ENCODE measurements at regions not wholly inside any gene's neighbourhood (a gene's known extent, or its start where the extent isn't known, plus 50 kb on each side); places are given as distances from the start of the nearest gene placed in this dataset.

GRCh38 chr7:10237306-10237705 is 736.4 kb upstream of the PHF14 start:
- no peaks in the 10 kb centered on the region for H3K27me3 ChIP-seq (replicated peaks in 1 of 2; ENCODE audit: control insufficient read depth in 2 of 2, extremely low read depth in 1 of 2, insufficient read depth in 2 of 2, low read length in 1 of 2)
- ChIA-PET POLR2A (no interaction called here), CTCF (no interaction called here)
- no peak overlapping the region for H3K4me3 ChIP-seq (ENCODE audit: control insufficient read depth in 1 of 2, extremely low read depth in 1 of 2, low read length in 1 of 2)
- H3K4me1 ChIP-seq (ENCODE audit: control insufficient read depth in 1 of 2, extremely low read depth in 1 of 2, insufficient read depth in 2 of 2, low read length in 2 of 2), result no peaks in the 10 kb centered on the region
- Mint-ChIP-seq H3K36me3 (no peaks in the 10 kb centered on the region), H3K4me3 (no peak overlapping the region), H3K27ac (no peak overlapping the region), H3K9me3 (peaks cover 0 to 13% (median 4%) of the 10 kb centered on the region in 3 donors), H3K4me1 (no peaks in the 10 kb centered on the region), H3K27me3 (no peaks in the 10 kb centered on the region)
- ATAC-seq (replicated peaks in 1 of 4) (no peak), DNase-seq (no peak)
- H3K36me3 ChIP-seq (ENCODE audit: control insufficient read depth in 2 of 2, extremely low read depth in 1 of 2, insufficient read depth in 1 of 2, low read length in 1 of 2), result no peaks in the 10 kb centered on the region
- H3K9me3 ChIP-seq, result no peaks in the 10 kb centered on the region
- no CpG with 5 or more reads among the region's 2 CpGs for WGBS (ENCODE audit: insufficient coverage)
- H3K27ac ChIP-seq (ENCODE audit: low read length), result no peak overlapping the region

- no CpG with 5 or more reads among the region's 1 CpG for WGBS (ENCODE audit: insufficient coverage)
- Mint-ChIP-seq H3K9me3 (peaks cover 0 to 13% (median 4%) of the 10 kb centered on the region in 3 donors), H3K27ac (no peak overlapping the region), H3K27me3 (no peaks in the 10 kb centered on the region), H3K4me1 (no peaks in the 10 kb centered on the region), H3K4me3 (no peak overlapping the region), H3K36me3 (no peaks in the 10 kb centered on the region)
- no peak for DNase-seq
- Histone ChIP-seq H3K27me3 (replicated peaks in 1 of 2; ENCODE audit: control insufficient read depth in 2 of 2, extremely low read depth in 1 of 2, insufficient read depth in 2 of 2, low read length in 1 of 2) (no peaks in the 10 kb centered on the region), H3K36me3 (ENCODE audit: control insufficient read depth in 2 of 2, extremely low read depth in 1 of 2, insufficient read depth in 1 of 2, low read length in 1 of 2) (no peaks in the 10 kb centered on the region), H3K9me3 (no peaks in the 10 kb centered on the region), H3K27ac (ENCODE audit: low read length) (no peak overlapping the region), H3K4me3 (ENCODE audit: control insufficient read depth in 1 of 2, extremely low read depth in 1 of 2, low read length in 1 of 2) (no peak overlapping the region), H3K4me1 (ENCODE audit: control insufficient read depth in 1 of 2, extremely low read depth in 1 of 2, insufficient read depth in 2 of 2, low read length in 2 of 2) (no peaks in the 10 kb centered on the region)
- CTCF ChIA-PET, result no interaction called here
- POLR2A ChIA-PET, result no interaction called here
- ATAC-seq (replicated peaks in 1 of 4), result no peak
These were observed 735.0 kb upstream of the PHF14 start for GRCh38 chr7:10238641-10239040.

GRCh38 chr7:10239695-10240345 is 733.9 kb upstream of the PHF14 start:
- Mint-ChIP-seq H3K36me3 (no peaks in the 10 kb centered on the region), H3K27me3 (no peaks in the 10 kb centered on the region), H3K9me3 (peaks cover 0 to 13% (median 4%) of the 10 kb centered on the region in 3 donors), H3K4me1 (no peaks in the 10 kb centered on the region), H3K4me3 (no peak overlapping the region), H3K27ac (no peak overlapping the region)
- no peaks in the 10 kb centered on the region for H3K9me3 ChIP-seq
- H3K4me3 ChIP-seq (ENCODE audit: control insufficient read depth in 1 of 2, extremely low read depth in 1 of 2, low read length in 1 of 2), result no peak overlapping the region
- no peaks in the 10 kb centered on the region for H3K27me3 ChIP-seq (replicated peaks in 1 of 2; ENCODE audit: control insufficient read depth in 2 of 2, extremely low read depth in 1 of 2, insufficient read depth in 2 of 2, low read length in 1 of 2)
- CTCF ChIA-PET, result no interaction called here
- DNase-seq (no peak), ATAC-seq (replicated peaks in 1 of 4) (no peak)
- H3K27ac ChIP-seq (ENCODE audit: low read length), result no peak overlapping the region
- 81% methylated on average over 2 of the region's 3 CpGs for WGBS (ENCODE audit: insufficient coverage)
- POLR2A ChIA-PET, result no interaction called here
- no peaks in the 10 kb centered on the region for H3K4me1 ChIP-seq (ENCODE audit: control insufficient read depth in 1 of 2, extremely low read depth in 1 of 2, insufficient read depth in 2 of 2, low read length in 2 of 2)
- no peaks in the 10 kb centered on the region for H3K36me3 ChIP-seq (ENCODE audit: control insufficient read depth in 2 of 2, extremely low read depth in 1 of 2, insufficient read depth in 1 of 2, low read length in 1 of 2)

- H3K27ac ChIP-seq (ENCODE audit: low read length), result no peak overlapping the region
- no peak overlapping the region for H3K4me3 ChIP-seq (ENCODE audit: control insufficient read depth in 1 of 2, extremely low read depth in 1 of 2, low read length in 1 of 2)
- H3K27me3 ChIP-seq (replicated peaks in 1 of 2; ENCODE audit: control insufficient read depth in 2 of 2, extremely low read depth in 1 of 2, insufficient read depth in 2 of 2, low read length in 1 of 2), result peaks cover 0 to 5% of the 10 kb centered on the region in 2 experiments
- no peaks in the 10 kb centered on the region for H3K4me1 ChIP-seq (ENCODE audit: control insufficient read depth in 1 of 2, extremely low read depth in 1 of 2, insufficient read depth in 2 of 2, low read length in 2 of 2)
- CTCF ChIA-PET, result interaction anchor here in 1 of 2 donors (0.6 kb wide), 1 partner anchor 40 kb away, joined by 7 read pairs; no protein-coding TSS in a partner anchor
- Mint-ChIP-seq H3K27ac (no peak overlapping the region), H3K36me3 (no peaks in the 10 kb centered on the region), H3K4me3 (no peak overlapping the region), H3K4me1 (no peaks in the 10 kb centered on the region), H3K27me3 (no peaks in the 10 kb centered on the region), H3K9me3 (peaks cover 12 to 22% (median 15%) of the 10 kb centered on the region in 3 donors)
- no peaks in the 10 kb centered on the region for H3K36me3 ChIP-seq (ENCODE audit: control insufficient read depth in 2 of 2, extremely low read depth in 1 of 2, insufficient read depth in 1 of 2, low read length in 1 of 2)
- H3K9me3 ChIP-seq, result no peaks in the 10 kb centered on the region
- POLR2A ChIA-PET, result no interaction called here
- ATAC-seq (replicated peaks in 1 of 4) (no peak), DNase-seq (no peak)
These were observed 728.3 kb upstream of the PHF14 start for GRCh38 chr7:10245406-10245805.

- Mint-ChIP-seq H3K4me1 (no peaks in the 10 kb centered on the region), H3K27ac (no peak overlapping the region), H3K9me3 (peaks cover 5 to 18% (median 7%) of the 10 kb centered on the region in 3 donors), H3K36me3 (no peaks in the 10 kb centered on the region), H3K4me3 (no peak overlapping the region), H3K27me3 (no peaks in the 10 kb centered on the region)
- no peak overlapping the region for H3K4me3 ChIP-seq (ENCODE audit: control insufficient read depth in 1 of 2, extremely low read depth in 1 of 2, low read length in 1 of 2)
- no peaks in the 10 kb centered on the region for H3K4me1 ChIP-seq (ENCODE audit: control insufficient read depth in 1 of 2, extremely low read depth in 1 of 2, insufficient read depth in 2 of 2, low read length in 2 of 2)
- POLR2A ChIA-PET, result no interaction called here
- H3K27me3 ChIP-seq (replicated peaks in 1 of 2; ENCODE audit: control insufficient read depth in 2 of 2, extremely low read depth in 1 of 2, insufficient read depth in 2 of 2, low read length in 1 of 2), result no peaks in the 10 kb centered on the region
- H3K9me3 ChIP-seq, result no peaks in the 10 kb centered on the region
- no peak for ATAC-seq (replicated peaks in 1 of 4)
- DNase-seq, result no peak
- no peak overlapping the region for H3K27ac ChIP-seq (ENCODE audit: low read length)
- no CpG with 5 or more reads among the region's 5 CpGs for WGBS (ENCODE audit: insufficient coverage)
- CTCF ChIA-PET, result no interaction called here
- H3K36me3 ChIP-seq (ENCODE audit: control insufficient read depth in 2 of 2, extremely low read depth in 1 of 2, insufficient read depth in 1 of 2, low read length in 1 of 2), result no peaks in the 10 kb centered on the region
These were observed 716.2 kb upstream of the PHF14 start for GRCh38 chr7:10257438-10257837.

- no peak overlapping the region for H3K27ac Mint-ChIP-seq
- H3K9me3 Mint-ChIP-seq, result peaks cover 0 to 16% (median 6%) of the 10 kb centered on the region in 3 donors
- Histone ChIP-seq H3K4me1 (ENCODE audit: control insufficient read depth in 1 of 2, extremely low read depth in 1 of 2, insufficient read depth in 2 of 2, low read length in 2 of 2) (no peaks in the 10 kb centered on the region), H3K9me3 (no peaks in the 10 kb centered on the region), H3K27ac (ENCODE audit: low read length) (no peak overlapping the region), H3K4me3 (ENCODE audit: control insufficient read depth in 1 of 2, extremely low read depth in 1 of 2, low read length in 1 of 2) (no peak overlapping the region), H3K36me3 (ENCODE audit: control insufficient read depth in 2 of 2, extremely low read depth in 1 of 2, insufficient read depth in 1 of 2, low read length in 1 of 2) (no peaks in the 10 kb centered on the region), H3K27me3 (replicated peaks in 1 of 2; ENCODE audit: control insufficient read depth in 2 of 2, extremely low read depth in 1 of 2, insufficient read depth in 2 of 2, low read length in 1 of 2) (no peaks in the 10 kb centered on the region)
- H3K36me3 Mint-ChIP-seq, result no peaks in the 10 kb centered on the region
- no peaks in the 10 kb centered on the region for H3K27me3 Mint-ChIP-seq
- no peaks in the 10 kb centered on the region for H3K4me1 Mint-ChIP-seq
- H3K4me3 Mint-ChIP-seq, result no peak overlapping the region
- CTCF ChIA-PET, result no interaction called here
- POLR2A ChIA-PET, result no interaction called here
- DNase-seq (no peak), ATAC-seq (replicated peaks in 1 of 4) (no peak)
- no CpG with 5 or more reads among the region's 2 CpGs for WGBS (ENCODE audit: insufficient coverage)
These were observed 706.7 kb upstream of the PHF14 start for GRCh38 chr7:10266976-10267375.

GRCh38 chr7:10268034-10268433 is 705.6 kb upstream of the PHF14 start:
- H3K4me1 ChIP-seq (ENCODE audit: control insufficient read depth in 1 of 2, extremely low read depth in 1 of 2, insufficient read depth in 2 of 2, low read length in 2 of 2), result no peaks in the 10 kb centered on the region
- Mint-ChIP-seq H3K4me3 (no peak overlapping the region), H3K9me3 (peaks cover 5 to 14% (median 9%) of the 10 kb centered on the region in 3 donors), H3K27ac (no peak overlapping the region), H3K27me3 (no peaks in the 10 kb centered on the region), H3K36me3 (no peaks in the 10 kb centered on the region), H3K4me1 (no peaks in the 10 kb centered on the region)
- H3K27ac ChIP-seq (ENCODE audit: low read length), result no peak overlapping the region
- ChIA-PET CTCF (no interaction called here), POLR2A (interaction anchor here in 1 of 2 donors (0.6 kb wide), 1 partner anchor 49 kb away, joined by 3 read pairs; no protein-coding TSS in a partner anchor)
- no peak for ATAC-seq (replicated peaks in 1 of 4)
- no peak for DNase-seq
- H3K36me3 ChIP-seq (ENCODE audit: control insufficient read depth in 2 of 2, extremely low read depth in 1 of 2, insufficient read depth in 1 of 2, low read length in 1 of 2), result no peaks in the 10 kb centered on the region
- no peaks in the 10 kb centered on the region for H3K9me3 ChIP-seq
- H3K27me3 ChIP-seq (replicated peaks in 1 of 2; ENCODE audit: control insufficient read depth in 2 of 2, extremely low read depth in 1 of 2, insufficient read depth in 2 of 2, low read length in 1 of 2), result no peaks in the 10 kb centered on the region
- H3K4me3 ChIP-seq (ENCODE audit: control insufficient read depth in 1 of 2, extremely low read depth in 1 of 2, low read length in 1 of 2), result no peak overlapping the region
- 0% methylated on average over 1 of the region's 3 CpGs for WGBS (ENCODE audit: insufficient coverage)

Data from T-cell (primary cell).